ENCODE measurements at regions not wholly inside any gene's neighbourhood (a gene's known extent, or its start where the extent isn't known, plus 50 kb on each side); places are given as distances from the start of the nearest gene placed in this dataset.

GRCh38 chr6:168154263-168154917, 75.4 kb upstream of the FRMD1 start:
- H3K4me3 ChIP-seq, result no peak overlapping the region
- FAIRE-seq (no peak), ATAC-seq (no peak), DNase-seq (ENCODE audit: extremely low read depth in 1 of 4, low spot score in 3 of 4) (no peak)
- TF ChIP-seq BRD9 (IDR thresholded peaks at IDR 0.05; ENCODE audit: low read depth, partially characterized antibody) (no peak), ZNF124 (CRISPR knock-in tag; IDR thresholded peaks at IDR 0.05) (no peak), HMG20B (CRISPR knock-in tag; IDR thresholded peaks at IDR 0.05) (no peak), JUND (IDR thresholded peaks at IDR 0.05; ENCODE audit: borderline replicate concordance, low read depth, low read length) (no peak), JUND (tag; IDR thresholded peaks at IDR 0.05; ENCODE audit: borderline replicate concordance, low read depth, low read length) (no peak), E2F6 (IDR thresholded peaks at IDR 0.05; ENCODE audit: borderline replicate concordance in 1 of 2, extremely low read depth in 1 of 2, insufficient read depth in 1 of 2, insufficient read length in 1 of 2, low read depth in 1 of 2, low read length in 1 of 2, poor library complexity in 1 of 2, severe bottlenecking in 1 of 2) (no peak), ZNF551 (CRISPR knock-in tag; IDR thresholded peaks at IDR 0.05) (no peak), ZSCAN29 (IDR thresholded peaks at IDR 0.05) (no peak), RBM22 (IDR thresholded peaks at IDR 0.05; ENCODE audit: low read depth, low read length, poor library complexity, severe bottlenecking) (no peak), TEAD4 (IDR thresholded peaks at IDR 0.05; ENCODE audit: low read length) (no peak), TEAD4 (CRISPR knock-in tag; IDR thresholded peaks at IDR 0.05; ENCODE audit: borderline replicate concordance) (no peak), SMAD2 (IDR thresholded peaks at IDR 0.05; ENCODE audit: low read depth, low read length) (no peak)
- no peak overlapping the region for H3K9ac ChIP-seq (ENCODE audit: insufficient read depth in 1 of 2, low read depth in 2 of 2, low read length in 2 of 2)
- no peaks in the 10 kb centered on the region for H3K36me3 ChIP-seq (ENCODE audit: control insufficient read depth, insufficient read depth, low read length)
- H3K4me2 ChIP-seq (ENCODE audit: insufficient read depth, low read length), result no peak overlapping the region
- no peak overlapping the region for H2AFZ ChIP-seq (ENCODE audit: low read depth, low read length)
- peaks cover 68 to 81% of the 10 kb centered on the region in 2 experiments for H3K27me3 ChIP-seq (ENCODE audit: control insufficient read depth in 2 of 2, insufficient read depth in 2 of 2, low read length in 2 of 2)
- POLR2A ChIA-PET, result no interaction called here
- H3K4me1 ChIP-seq (replicated peaks in 1 of 2; ENCODE audit: control insufficient read depth in 2 of 2, insufficient read depth in 2 of 2, low read length in 2 of 2), result no peaks in the 10 kb centered on the region
- in situ Hi-C loops (cut with MboI) (no loop called here), intact Hi-C loops (cut with micrococcal nuclease) (no loop called here)
- BruUV-seq (replicated peaks), result no TSS peak
- CTCF ChIA-PET (ENCODE audit: low intra/inter-chr PET ratio), result no interaction called here
- no peak overlapping the region for H3K27ac ChIP-seq (ENCODE audit: extremely low read depth, low read depth, low read length)
- H3K9me3 ChIP-seq (replicated peaks; ENCODE audit: control insufficient read depth, insufficient read depth, low read depth, low read length), result no peaks in the 10 kb centered on the region
- no peaks in the 10 kb centered on the region for H3K79me2 ChIP-seq (ENCODE audit: control insufficient read depth, insufficient read depth, low read length)
- H3K9me1 ChIP-seq (ENCODE audit: control insufficient read depth, insufficient read depth, low read length), result no peaks in the 10 kb centered on the region
- peaks cover 9% of the 10 kb centered on the region for H4K20me1 ChIP-seq (replicated peaks; ENCODE audit: control insufficient read depth, insufficient read depth, low read length)
- WGBS (ENCODE audit: insufficient coverage, low coverage, missing lambda C conversion rate), result 2% methylated on average over 7 of the region's 7 CpGs
